H1 (cell line): ENCODE measurements at regions not wholly inside any gene's neighbourhood (a gene's known extent, or its start where the extent isn't known, plus 50 kb on each side); places are given as distances from the start of the nearest gene placed in this dataset.
A peak's percentile ranks its signal among the peaks of the same experiment; 100 is the strongest.

Source experiments
- CTCF ChIA-PET: fragments of 300-600 bp; sonication (Branson Sonifier 250); formaldehyde crosslinking; loops from one replicate; lab custom pipeline; 2021; ENCODE audit not compliant: partially characterized antibody; lab: Charles Lee
- POLR2A ChIA-PET: fragments of 300-600 bp; sonication (Branson Sonifier 250); formaldehyde crosslinking; loops from one replicate; lab custom pipeline; 2021; ENCODE audit warnings: inconsistent platforms; ENCODE audit not compliant: partially characterized antibody; lab: Charles Lee
- DNase-seq, 2 experiments: peaks; one replicate each; pipeline versions ENCODE4 v3.0.0 to v3.0.0-alpha.2; 2010 to 2022; ENCODE audit warnings: low spot score in 2 of 2, low read depth in 1 of 2, mixed read lengths in 1 of 2
- FAIRE-seq: peaks from 2 replicates; lab custom pipeline; 2011; peaks lifted over from hg19 to GRCh38; lab: Jason Lieb, UNC
- H2AFZ ChIP-seq: 2 replicates; pipeline ENCODE4 v1.8.1; 2012; ENCODE audit warnings: low read length, inconsistent platforms
- H2AK5ac ChIP-seq: 2 replicates; pipeline ENCODE4 v1.6.1; 2013; ENCODE audit warnings: low read depth, low read length
- H2BK120ac ChIP-seq: replicated peaks from 2 replicates; pipeline ENCODE3; 2013; ENCODE audit warnings: low read depth, low read length, inconsistent platforms
- H2BK12ac ChIP-seq: 2 replicates; pipeline ENCODE4 v1.6.1; 2013; ENCODE audit warnings: low read depth, low read length
- H2BK15ac ChIP-seq: 2 replicates; pipeline ENCODE4 v1.6.1; 2013; ENCODE audit warnings: low read length
- H2BK20ac ChIP-seq: 2 replicates; pipeline ENCODE4 v1.6.1; 2013; ENCODE audit warnings: low read length
- H2BK5ac ChIP-seq: 2 replicates; pipeline ENCODE4 v1.6.1; 2013; ENCODE audit warnings: low read depth, low read length
- H3K14ac ChIP-seq: 2 replicates; pipeline ENCODE4 v1.6.1; 2013; ENCODE audit warnings: inconsistent platforms; ENCODE audit not compliant: insufficient read length
- H3K18ac ChIP-seq: 2 replicates; pipeline ENCODE4 v1.6.1; 2013; ENCODE audit warnings: low read length; ENCODE audit errors: extremely low read depth
- H3K23ac ChIP-seq: 2 replicates; pipeline ENCODE4 v1.6.1; 2013; ENCODE audit warnings: inconsistent platforms; ENCODE audit not compliant: insufficient read length
- H3K23me2 ChIP-seq: 2 replicates; pipeline ENCODE4 v1.6.1; 2013; ENCODE audit warnings: low read depth, low read length
- H3K27ac ChIP-seq: 2 replicates; pipeline ENCODE4 v1.6.1; 2011; ENCODE audit warnings: low read depth, low read length, inconsistent platforms
- H3K27me3 ChIP-seq, 4 experiments: replicated peaks in 1 of 4; 1 replicate in 1 of 4; 2 replicates in 3 of 4; pipeline versions ENCODE4 v1.6.1 to v1.8.1; 2011 to 2013; ENCODE audit warnings: low read length in 3 of 4, mild to moderate bottlenecking in 3 of 4, inconsistent platforms in 2 of 4, mixed read lengths in 2 of 4, moderate library complexity in 1 of 4; ENCODE audit not compliant: control insufficient read depth in 3 of 4, insufficient read depth in 3 of 4; ENCODE audit errors: extremely low read depth in 1 of 4
- H3K36me3 ChIP-seq, 4 experiments: 2 replicates each; pipeline versions ENCODE4 v1.6.1 to v1.8.1; 2011 to 2013; ENCODE audit warnings: mild to moderate bottlenecking in 4 of 4, low read length in 3 of 4, moderate library complexity in 2 of 4, control low read depth in 1 of 4, inconsistent platforms in 1 of 4; ENCODE audit not compliant: insufficient read depth in 4 of 4, control insufficient read depth in 2 of 4
- H3K4ac ChIP-seq: replicated peaks from 2 replicates; pipeline ENCODE3; 2013; ENCODE audit warnings: low read length, low read depth, mixed read lengths, inconsistent platforms; ENCODE audit not compliant: insufficient read length
- H3K4me1 ChIP-seq, 4 experiments: replicated peaks in 1 of 4; 1 replicate in 1 of 4; 2 replicates in 3 of 4; pipeline versions ENCODE4 v1.6.1 to v1.8.1; 2011 to 2013; ENCODE audit warnings: low read length in 3 of 4, inconsistent platforms in 2 of 4, mixed read lengths in 1 of 4; ENCODE audit not compliant: insufficient read depth in 4 of 4, control insufficient read depth in 3 of 4
- H3K4me2 ChIP-seq, 2 experiments: 2 replicates each; pipeline versions ENCODE4 v1.6.1 to v1.8.1; 2011 to 2013; ENCODE audit warnings: low read depth in 2 of 2, low read length in 2 of 2, control low read depth in 1 of 2, inconsistent platforms in 1 of 2, mild to moderate bottlenecking in 1 of 2; ENCODE audit not compliant: insufficient read depth in 1 of 2
- H3K4me3 ChIP-seq, 4 experiments: fragments of 200-600, 300-600 bp in 1 of 4; sonication (generic), shearing (Covaris generic), sonication (Bioruptor Twin) in 1 of 4; 2 replicates each; pipeline versions ENCODE4 v1.5.1 to v1.8.1; 2011 to 2016; ENCODE audit warnings: low read length in 4 of 4, low read depth in 3 of 4, control low read depth in 2 of 4, inconsistent platforms in 2 of 4, mild to moderate bottlenecking in 2 of 4, mixed read lengths in 1 of 4, moderate library complexity in 1 of 4; ENCODE audit not compliant: insufficient read depth in 2 of 4; ENCODE audit errors: extremely low read depth in 1 of 4
- H3K56ac ChIP-seq: replicated peaks from 2 replicates; pipeline ENCODE3; 2013; ENCODE audit warnings: low read depth, mild to moderate bottlenecking, mixed read lengths, low read length, inconsistent platforms; ENCODE audit not compliant: insufficient read length
- H3K79me1 ChIP-seq: 2 replicates; pipeline ENCODE4 v1.6.1; 2013; ENCODE audit warnings: low read depth, low read length, control low read depth
- H3K79me2 ChIP-seq, 2 experiments: 2 replicates each; pipeline versions ENCODE4 v1.6.1 to v1.8.1; 2012 to 2013; ENCODE audit warnings: low read length in 2 of 2, mild to moderate bottlenecking in 2 of 2, inconsistent platforms in 1 of 2; ENCODE audit not compliant: insufficient read depth in 2 of 2, control insufficient read depth in 1 of 2
- H3K9ac ChIP-seq, 4 experiments: replicated peaks in 1 of 4; 1 replicate in 1 of 4; 2 replicates in 3 of 4; pipeline versions ENCODE4 v1.6.1 to v1.8.1; 2011 to 2013; ENCODE audit warnings: low read depth in 3 of 4, low read length in 3 of 4, control low read depth in 2 of 4, mild to moderate bottlenecking in 2 of 4, moderate library complexity in 2 of 4, inconsistent platforms in 1 of 4; ENCODE audit errors: extremely low read depth in 1 of 4
- H3K9me3 ChIP-seq, 2 experiments: 2 replicates each; pipeline versions ENCODE4 v1.6.1 to v1.8.1; 2012 to 2013; ENCODE audit warnings: mild to moderate bottlenecking in 2 of 2, moderate library complexity in 2 of 2, control low read depth in 1 of 2, inconsistent platforms in 1 of 2, low read depth in 1 of 2, low read length in 1 of 2, mixed read lengths in 1 of 2; ENCODE audit not compliant: insufficient read depth in 2 of 2
- H4K20me1 ChIP-seq, 2 experiments: replicated peaks in 1 of 2; 2 replicates each; pipeline versions ENCODE3 to v1.8.1; 2011 to 2013; ENCODE audit warnings: inconsistent platforms in 2 of 2, low read length in 2 of 2, mild to moderate bottlenecking in 1 of 2; ENCODE audit not compliant: insufficient read depth in 2 of 2, control insufficient read depth in 1 of 2
- H4K5ac ChIP-seq: 2 replicates; pipeline ENCODE4 v1.6.1; 2013; ENCODE audit warnings: low read length, low read depth, mixed read lengths, inconsistent platforms; ENCODE audit not compliant: insufficient read length
- H4K8ac ChIP-seq: 2 replicates; pipeline ENCODE4 v1.8.0; 2013; ENCODE audit warnings: mild to moderate bottlenecking, moderate library complexity, low read length, inconsistent platforms; ENCODE audit not compliant: insufficient read depth; ENCODE audit errors: extremely low read depth
- H4K91ac ChIP-seq: replicated peaks from 2 replicates; pipeline ENCODE3; 2013; ENCODE audit warnings: low read length, mixed read lengths, inconsistent platforms; ENCODE audit not compliant: insufficient read length
- ASH2L ChIP-seq: fragments of 200-600, 300-600 bp; sonication (generic); IDR thresholded peaks from one replicate; pipeline ENCODE4 v1.7.1; 2017; ENCODE audit warnings: low read length
- BACH1 ChIP-seq: IDR thresholded peaks from 2 replicates; pipeline ENCODE4 v1.6.1; 2012; ENCODE audit warnings: low read length, improper control_type of control experiment
- CHD1 ChIP-seq: IDR thresholded peaks from 2 replicates; pipeline ENCODE4 v1.6.1; 2012; ENCODE audit warnings: low read depth, low read length, improper control_type of control experiment
- EGR1 ChIP-seq: IDR thresholded peaks from 2 replicates; pipeline ENCODE4 v1.6.1; 2011; ENCODE audit warnings: low read depth, low read length, borderline replicate concordance
- FOSL1 ChIP-seq: IDR thresholded peaks from 2 replicates; pipeline ENCODE4 v1.6.1; 2011; ENCODE audit warnings: mild to moderate bottlenecking, low read depth, low read length, moderate library complexity; ENCODE audit not compliant: insufficient read depth
- RAD21 ChIP-seq, 2 experiments: IDR thresholded peaks in 1 of 2; conservative IDR thresholded peaks in 1 of 2; 2 replicates each; pipeline ENCODE4 v1.6.1; 2011; ENCODE audit warnings: low read depth in 2 of 2, low read length in 2 of 2, improper control_type of control experiment in 1 of 2, inconsistent platforms in 1 of 2, mild to moderate bottlenecking in 1 of 2, moderate library complexity in 1 of 2
- RBBP5 ChIP-seq: IDR thresholded peaks from 2 replicates; pipeline ENCODE4 v1.7.1; 2012; ENCODE audit warnings: low read depth, mild to moderate bottlenecking, inconsistent platforms, low read length, moderate library complexity, borderline replicate concordance
- RFX5 ChIP-seq: IDR thresholded peaks from 2 replicates; pipeline ENCODE4 v1.6.1; 2011; ENCODE audit warnings: low read depth, low read length, improper control_type of control experiment, borderline replicate concordance
- SIX5 ChIP-seq: IDR thresholded peaks from 2 replicates; pipeline ENCODE4 v1.6.1; 2011; ENCODE audit warnings: mild to moderate bottlenecking, low read depth, low read length
- SP4 ChIP-seq: IDR thresholded peaks from 2 replicates; pipeline ENCODE4 v1.6.1; 2012; ENCODE audit warnings: low read length, inconsistent platforms
- YY1 ChIP-seq: IDR thresholded peaks from 2 replicates; pipeline ENCODE4 v1.6.1; 2011; ENCODE audit warnings: low read depth, mild to moderate bottlenecking, low read length
- ZNF274 ChIP-seq: IDR thresholded peaks from 2 replicates; pipeline ENCODE4 v1.7.0; 2012; ENCODE audit warnings: low read length, borderline replicate concordance; ENCODE audit errors: extremely low read depth
- WGBS, 2 experiments: shearing (Covaris generic) in 1 of 2; methylation state at CpG; one replicate each; pipeline versions ENCODE4 v1.1.6 to v1.1.7; 2013 to 2015; ENCODE audit warnings: low lambda C conversion rate in 2 of 2, mixed read lengths in 2 of 2, inconsistent platforms in 1 of 2, low coverage in 1 of 2, missing lambda C conversion rate in 1 of 2; ENCODE audit not compliant: insufficient replicate concordance in 2 of 2, insufficient coverage in 1 of 2, insufficient read length in 1 of 2; ENCODE audit errors: extremely low coverage in 1 of 2, missing lambda C conversion rate in 1 of 2; 5-methylcytosine and 5-hydroxymethylcytosine counted together
- TF ChIP-seq, protein P1 (sequence below), 3 experiments: IDR thresholded peaks; 1 replicate in 2 of 3; 2 replicates in 1 of 3; pipeline versions ENCODE4 v1.5.1 to v1.6.1; 2011; ENCODE audit warnings: low read length in 3 of 3, mild to moderate bottlenecking in 3 of 3, inconsistent platforms in 2 of 3, low read depth in 1 of 3, moderate library complexity in 1 of 3; ENCODE audit not compliant: insufficient read depth in 1 of 3; ENCODE audit errors: control extremely low read depth in 1 of 3

GRCh38 chr3:83500422-83500821 is 1458.4 kb upstream of the CADM2 start:
- 93% methylated on average over 7 of the region's 7 CpGs; no CpG with 5 or more reads in 1 of the 2 experiments for WGBS, 2 experiments
- Histone ChIP-seq H3K79me1 (no peaks in the 10 kb centered on the region), H4K91ac (no peak overlapping the region), H4K5ac (no peak overlapping the region), H3K79me2 (no peaks in the 10 kb centered on the region), H2BK5ac (no peak overlapping the region), H2AFZ (no peak overlapping the region), H2BK120ac (no peak overlapping the region), H2BK15ac (no peak overlapping the region), H3K4ac (no peak overlapping the region), H3K4me2 (no peak overlapping the region), H3K23me2 (no peaks in the 10 kb centered on the region; the same call in 1 of the 2 replicates), H3K56ac (no peak overlapping the region), H4K20me1 (no peaks in the 10 kb centered on the region), H2BK12ac (0 out of 2 replicates have a peak overlapping the region, but pooled peaks have one; percentile 30), H3K27me3 (no peaks in the 10 kb centered on the region), H3K9ac (no peak overlapping the region), H3K4me3 (no peak overlapping the region), H4K8ac (no peak overlapping the region), H3K9me3 (no peaks in the 10 kb centered on the region), H3K27ac (no peak overlapping the region), H3K23ac (no peak overlapping the region), H2AK5ac (no peak overlapping the region), H3K14ac (no peak overlapping the region), H3K36me3 (no peaks in the 10 kb centered on the region), H3K18ac (no peak overlapping the region), H2BK20ac (no peak overlapping the region), H3K4me1 (no peaks in the 10 kb centered on the region)
- no peak for DNase-seq
- FAIRE-seq = no peak
- POLR2A ChIA-PET = no interaction called here
- CTCF ChIA-PET = no interaction called here
- TF ChIP-seq, protein P1, sequence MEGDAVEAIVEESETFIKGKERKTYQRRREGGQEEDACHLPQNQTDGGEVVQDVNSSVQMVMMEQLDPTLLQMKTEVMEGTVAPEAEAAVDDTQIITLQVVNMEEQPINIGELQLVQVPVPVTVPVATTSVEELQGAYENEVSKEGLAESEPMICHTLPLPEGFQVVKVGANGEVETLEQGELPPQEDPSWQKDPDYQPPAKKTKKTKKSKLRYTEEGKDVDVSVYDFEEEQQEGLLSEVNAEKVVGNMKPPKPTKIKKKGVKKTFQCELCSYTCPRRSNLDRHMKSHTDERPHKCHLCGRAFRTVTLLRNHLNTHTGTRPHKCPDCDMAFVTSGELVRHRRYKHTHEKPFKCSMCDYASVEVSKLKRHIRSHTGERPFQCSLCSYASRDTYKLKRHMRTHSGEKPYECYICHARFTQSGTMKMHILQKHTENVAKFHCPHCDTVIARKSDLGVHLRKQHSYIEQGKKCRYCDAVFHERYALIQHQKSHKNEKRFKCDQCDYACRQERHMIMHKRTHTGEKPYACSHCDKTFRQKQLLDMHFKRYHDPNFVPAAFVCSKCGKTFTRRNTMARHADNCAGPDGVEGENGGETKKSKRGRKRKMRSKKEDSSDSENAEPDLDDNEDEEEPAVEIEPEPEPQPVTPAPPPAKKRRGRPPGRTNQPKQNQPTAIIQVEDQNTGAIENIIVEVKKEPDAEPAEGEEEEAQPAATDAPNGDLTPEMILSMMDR (IDR thresholded peaks at IDR 0.05; ENCODE audit: control extremely low read depth in 1 of 3, insufficient read depth in 1 of 3, low read depth in 1 of 3, low read length in 3 of 3) = no peak
- TF ChIP-seq RFX5 (no peak), YY1 (no peak), SIX5 (no peak), BACH1 (no peak; the same call in 1 of the 2 replicates), RAD21 (IDR thresholded peaks at IDR 0.05 in 1 of 2, conservative IDR thresholded peaks at IDR 0.05 in 1 of 2; ENCODE audit: low read depth in 2 of 2, low read length in 2 of 2) (no peak), CHD1 (no peak), SP4 (no peak), ZNF274 (no peak), FOSL1 (no peak), EGR1 (no peak), ASH2L (no peak), RBBP5 (no peak)
